ENCODE measurements at regions not wholly inside any gene's neighbourhood (a gene's known extent, or its start where the extent isn't known, plus 50 kb on each side); places are given as distances from the start of the nearest gene placed in this dataset.

- DNase-seq (ENCODE audit: low read depth), result no peak
Observed at GRCh38 chr12:127749416-127749815, 517.6 kb upstream of the TMEM132C start.

- DNase-seq (ENCODE audit: low read depth), result no peak
Observed at GRCh38 chr12:127750076-127750840, 516.7 kb upstream of the TMEM132C start.

GRCh38 chr12:127752802-127753201 is 514.2 kb upstream of the TMEM132C start:
- no peak for DNase-seq (ENCODE audit: low read depth)

- DNase-seq (ENCODE audit: low read depth), result no peak
Observed at GRCh38 chr12:127760357-127760756, 506.6 kb upstream of the TMEM132C start.

GRCh38 chr12:127760996-127761395 is 506.0 kb upstream of the TMEM132C start:
- DNase-seq (ENCODE audit: low read depth), result no peak

- DNase-seq (ENCODE audit: low read depth), result no peak
Observed at GRCh38 chr12:127761880-127762279, 505.1 kb upstream of the TMEM132C start.

- DNase-seq (ENCODE audit: low read depth), result no peak
Observed at GRCh38 chr12:127767656-127768055, 499.3 kb upstream of the TMEM132C start.

- no peak for DNase-seq (ENCODE audit: low read depth)
Observed at GRCh38 chr12:127770118-127770517, 496.9 kb upstream of the TMEM132C start.

- no peak for DNase-seq (ENCODE audit: low read depth)
Observed at GRCh38 chr12:127771546-127771945, 495.4 kb upstream of the TMEM132C start.

GRCh38 chr12:127773520-127773919 is 493.4 kb upstream of the TMEM132C start:
- no peak for DNase-seq (ENCODE audit: low read depth)

- DNase-seq (ENCODE audit: low read depth), result no peak
Observed at GRCh38 chr12:127774828-127775227, 492.1 kb upstream of the TMEM132C start.

GRCh38 chr12:127779301-127780045 is 487.5 kb upstream of the TMEM132C start:
- no peak for DNase-seq (ENCODE audit: low read depth)

- no peak for DNase-seq (ENCODE audit: low read depth)
Observed at GRCh38 chr12:127780881-127781280, 486.1 kb upstream of the TMEM132C start.

GRCh38 chr12:127781336-127781735 is 485.6 kb upstream of the TMEM132C start:
- DNase-seq (ENCODE audit: low read depth), result no peak

GRCh38 chr12:127785540-127785939 is 481.4 kb upstream of the TMEM132C start:
- DNase-seq (ENCODE audit: low read depth), result no peak

- DNase-seq (ENCODE audit: low read depth), result no peak
Observed at GRCh38 chr12:127785986-127786590, 480.9 kb upstream of the TMEM132C start.

GRCh38 chr12:127787544-127787943 is 479.4 kb upstream of the TMEM132C start:
- DNase-seq (ENCODE audit: low read depth), result no peak

GRCh38 chr12:127790376-127790775 is 476.6 kb upstream of the TMEM132C start:
- DNase-seq (ENCODE audit: low read depth), result no peak

- no peak for DNase-seq (ENCODE audit: low read depth)
Observed at GRCh38 chr12:127791217-127791616, 475.8 kb upstream of the TMEM132C start.

GRCh38 chr12:127797918-127798317 is 469.1 kb upstream of the TMEM132C start:
- DNase-seq (ENCODE audit: low read depth), result no peak

- DNase-seq (ENCODE audit: low read depth), result no peak
Observed at GRCh38 chr12:127802271-127802670, 464.7 kb upstream of the TMEM132C start.

- DNase-seq (ENCODE audit: low read depth), result no peak
Observed at GRCh38 chr12:127803545-127803944, 463.4 kb upstream of the TMEM132C start.

- no peak for DNase-seq (ENCODE audit: low read depth)
Observed at GRCh38 chr12:127809275-127809674, 457.7 kb upstream of the TMEM132C start.
